OCI-LY1 (cell line): ENCODE measurements at regions not wholly inside any gene's neighbourhood (a gene's known extent, or its start where the extent isn't known, plus 50 kb on each side); places are given as distances from the start of the nearest gene placed in this dataset.

Experiments
- EZH2 ChIP-seq: fragments of 200-600 bp; sonication (generic), shearing (Covaris generic); IDR thresholded peaks from 2 replicates; pipeline ENCODE4 v1.8.0; 2017; ENCODE audit warnings: borderline replicate concordance, mixed run types, mild to moderate bottlenecking, antibody characterized with exemption, low read length, moderate library complexity, mixed read lengths
- TF ChIP-seq, protein P1 (sequence below): fragments of 200-600 bp; sonication (generic), shearing (Covaris generic); IDR thresholded peaks from 2 replicates; pipeline ENCODE4 v1.5.1; 2017; ENCODE audit warnings: mild to moderate bottlenecking, antibody characterized with exemption, low read length, moderate library complexity, mixed read lengths

GRCh38 chr2:8154936-8155335, 526.9 kb upstream of the ID2 start:
- TF ChIP-seq, protein P1, sequence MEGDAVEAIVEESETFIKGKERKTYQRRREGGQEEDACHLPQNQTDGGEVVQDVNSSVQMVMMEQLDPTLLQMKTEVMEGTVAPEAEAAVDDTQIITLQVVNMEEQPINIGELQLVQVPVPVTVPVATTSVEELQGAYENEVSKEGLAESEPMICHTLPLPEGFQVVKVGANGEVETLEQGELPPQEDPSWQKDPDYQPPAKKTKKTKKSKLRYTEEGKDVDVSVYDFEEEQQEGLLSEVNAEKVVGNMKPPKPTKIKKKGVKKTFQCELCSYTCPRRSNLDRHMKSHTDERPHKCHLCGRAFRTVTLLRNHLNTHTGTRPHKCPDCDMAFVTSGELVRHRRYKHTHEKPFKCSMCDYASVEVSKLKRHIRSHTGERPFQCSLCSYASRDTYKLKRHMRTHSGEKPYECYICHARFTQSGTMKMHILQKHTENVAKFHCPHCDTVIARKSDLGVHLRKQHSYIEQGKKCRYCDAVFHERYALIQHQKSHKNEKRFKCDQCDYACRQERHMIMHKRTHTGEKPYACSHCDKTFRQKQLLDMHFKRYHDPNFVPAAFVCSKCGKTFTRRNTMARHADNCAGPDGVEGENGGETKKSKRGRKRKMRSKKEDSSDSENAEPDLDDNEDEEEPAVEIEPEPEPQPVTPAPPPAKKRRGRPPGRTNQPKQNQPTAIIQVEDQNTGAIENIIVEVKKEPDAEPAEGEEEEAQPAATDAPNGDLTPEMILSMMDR = no peak
- TF ChIP-seq EZH2 = no peak
